H7 (cell line): ENCODE measurements at regions not wholly inside any gene's neighbourhood (a gene's known extent, or its start where the extent isn't known, plus 50 kb on each side); places are given as distances from the start of the nearest gene placed in this dataset.

Source experiments
- DNase-seq: peaks from one replicate; pipeline ENCODE4 v3.0.0; 2012
- H3K27me3 ChIP-seq: 2 replicates; pipeline ENCODE4 v1.6.0; 2011; ENCODE audit warnings: mild to moderate bottlenecking, low read length; ENCODE audit not compliant: control insufficient read depth, insufficient read depth
- H3K36me3 ChIP-seq: replicated peaks from 2 replicates; pipeline ENCODE4 v1.5.1; 2011; ENCODE audit warnings: low read length; ENCODE audit not compliant: control insufficient read depth, insufficient read depth
- H3K4me3 ChIP-seq: 2 replicates; pipeline ENCODE4 v1.5.1; 2011; ENCODE audit warnings: low read depth, mild to moderate bottlenecking, control low read depth, low read length, moderate library complexity; ENCODE audit not compliant: insufficient read depth

- Histone ChIP-seq H3K36me3 (no peaks in the 10 kb centered on the region), H3K4me3 (no peak overlapping the region), H3K27me3 (no peaks in the 10 kb centered on the region; the same call in 1 of the 2 replicates)
- DNase-seq, result no peak
Observed at GRCh38 chr6:170232186-170233002, 58.5 kb downstream of the DLL1 start.

DNA sequence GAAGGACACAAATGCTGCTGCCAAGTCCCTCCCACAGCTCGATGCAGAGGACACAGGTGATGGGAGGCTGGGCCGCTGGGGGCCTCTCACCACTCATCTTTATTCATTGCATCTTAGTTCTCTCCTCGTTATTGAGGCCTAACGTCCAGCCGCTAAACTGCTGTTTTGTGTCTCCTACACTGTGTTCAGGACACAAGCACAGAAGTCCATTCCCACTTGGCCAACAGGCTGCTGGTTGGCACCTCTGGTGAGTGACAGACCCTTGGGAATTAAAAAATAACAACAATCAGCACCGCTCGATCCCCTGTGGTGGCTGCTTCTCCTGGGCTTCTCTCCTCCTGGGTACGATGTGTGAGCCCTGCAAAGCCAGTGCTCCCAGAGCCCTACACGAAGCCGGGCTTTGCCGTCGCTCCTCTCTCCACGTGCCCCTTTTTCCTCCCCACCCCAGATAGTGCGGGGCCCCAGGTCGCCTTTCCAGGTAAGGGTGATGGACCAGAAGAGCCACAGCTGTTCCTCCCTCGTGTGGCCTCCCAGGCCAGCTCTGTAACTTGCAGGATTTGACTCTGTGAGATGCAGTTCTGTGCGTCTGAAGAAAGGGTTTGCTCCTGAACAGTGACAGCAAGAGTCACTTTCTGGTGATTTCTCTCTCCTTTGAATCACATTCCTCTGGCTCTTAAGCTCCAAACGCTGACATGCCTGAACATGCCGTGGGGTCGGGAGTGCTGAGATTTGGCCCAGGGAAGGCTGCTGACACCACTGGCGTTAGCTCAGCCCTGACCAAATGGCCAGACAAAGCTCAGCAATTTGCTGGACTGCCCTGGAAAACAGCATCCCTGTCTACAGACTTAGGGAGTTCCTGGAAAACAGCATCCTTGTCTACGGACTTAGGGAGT, 59.3 kb downstream of the DLL1 start:
- Histone ChIP-seq H3K36me3 (no peaks in the 10 kb centered on the region), H3K4me3 (no peak overlapping the region), H3K27me3 (no peaks in the 10 kb centered on the region; the same call in 1 of the 2 replicates)
- no peak for DNase-seq

DNA sequence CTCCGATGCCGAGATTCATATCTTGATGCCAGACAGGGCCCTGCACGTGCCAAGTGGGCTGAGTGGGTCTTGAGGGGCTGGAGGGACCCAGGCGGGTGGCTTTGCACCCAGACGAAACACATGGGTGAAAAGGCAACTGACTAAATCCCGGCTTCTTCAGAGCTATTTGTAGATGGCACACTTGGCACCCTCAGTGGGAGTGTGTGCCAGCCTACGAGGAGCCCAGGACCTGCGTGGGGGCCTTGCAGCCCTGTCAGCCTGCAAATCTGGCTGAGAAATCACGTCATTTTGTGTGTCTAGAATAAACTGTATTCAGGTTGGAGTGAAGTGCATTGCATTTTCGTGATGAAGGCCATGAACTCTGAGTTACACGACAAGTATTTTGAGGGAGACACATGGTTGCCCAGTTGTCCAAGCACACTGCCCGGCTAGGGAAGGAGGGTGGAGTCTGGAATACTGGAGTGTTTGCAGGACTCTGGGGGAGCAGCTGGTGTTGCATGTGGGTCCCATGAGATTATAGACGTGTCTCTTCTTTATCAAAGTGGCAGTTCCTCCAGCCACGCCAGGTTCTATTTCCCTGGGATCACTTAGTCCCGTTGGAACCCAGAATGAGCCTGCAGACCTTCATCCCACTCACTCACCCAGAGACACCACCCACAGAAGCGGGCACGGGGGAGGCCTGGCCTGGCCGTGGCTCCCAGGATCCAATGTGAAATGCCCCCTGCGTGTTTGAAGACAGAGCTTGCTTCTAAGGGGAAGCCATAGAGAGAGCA, 60.2 kb downstream of the DLL1 start:
- Histone ChIP-seq H3K36me3 (no peaks in the 10 kb centered on the region), H3K4me3 (no peak overlapping the region), H3K27me3 (no peaks in the 10 kb centered on the region; the same call in 1 of the 2 replicates)
- DNase-seq, result no peak

DNA sequence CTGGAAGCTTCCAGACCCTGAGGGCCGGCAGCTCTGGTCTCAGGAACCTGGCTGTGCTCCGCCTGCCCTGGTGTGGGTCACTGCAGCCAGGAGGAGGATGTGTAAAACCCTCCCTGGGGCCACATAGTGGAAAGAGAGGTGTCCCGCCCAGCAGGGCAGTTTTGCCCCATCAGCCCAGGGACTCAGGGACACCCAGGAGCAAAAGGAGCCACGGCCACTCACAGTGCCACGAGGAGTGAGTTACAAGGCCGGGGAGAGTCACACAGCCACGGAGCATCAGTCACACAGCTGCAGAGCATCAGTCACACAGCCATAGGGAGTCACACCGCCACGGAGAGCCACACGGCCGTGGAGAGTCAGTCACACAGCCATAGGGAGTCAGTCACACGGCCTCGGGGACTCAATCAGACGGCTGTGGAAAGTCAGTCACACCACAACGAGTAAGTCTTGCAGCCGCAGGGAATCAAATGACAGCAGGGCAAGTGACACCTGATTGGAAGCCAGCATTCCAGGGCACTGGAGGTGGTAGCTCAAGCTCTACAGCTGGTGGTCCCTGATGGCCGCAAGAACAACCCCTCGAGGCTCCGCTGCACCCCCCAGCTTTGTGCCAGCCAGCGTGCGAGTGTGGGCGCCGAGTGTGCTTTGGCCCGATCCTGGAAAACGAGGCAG, 60.9 kb downstream of the DLL1 start:
- no peak overlapping the region for H3K4me3 ChIP-seq
- DNase-seq, result no peak
- no peaks in the 10 kb centered on the region; the same call in 1 of the 2 replicates for H3K27me3 ChIP-seq
- H3K36me3 ChIP-seq, result no peaks in the 10 kb centered on the region

DNA sequence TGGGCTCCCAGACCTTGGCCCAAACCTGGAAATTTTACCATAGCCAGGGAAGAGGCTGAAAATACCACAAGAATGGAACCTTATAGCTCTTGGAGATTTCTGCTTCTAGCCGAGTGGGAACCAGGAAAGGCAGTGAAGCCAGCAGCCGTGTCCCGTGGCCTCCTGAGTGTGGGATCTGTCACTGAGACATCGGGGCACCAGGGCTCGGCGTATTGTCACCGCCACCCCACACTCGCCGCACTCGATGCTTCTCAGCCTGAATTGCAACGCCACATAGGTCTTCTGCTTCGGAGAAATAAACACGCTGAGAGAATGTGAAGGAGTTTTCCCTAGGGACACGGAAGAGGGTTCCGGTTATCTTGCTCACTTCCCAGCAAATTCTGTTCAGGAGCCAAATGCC, 61.5 kb downstream of the DLL1 start:
- Histone ChIP-seq H3K27me3 (no peaks in the 10 kb centered on the region; the same call in 1 of the 2 replicates), H3K4me3 (no peak overlapping the region), H3K36me3 (no peaks in the 10 kb centered on the region)
- DNase-seq, result no peak

DNA sequence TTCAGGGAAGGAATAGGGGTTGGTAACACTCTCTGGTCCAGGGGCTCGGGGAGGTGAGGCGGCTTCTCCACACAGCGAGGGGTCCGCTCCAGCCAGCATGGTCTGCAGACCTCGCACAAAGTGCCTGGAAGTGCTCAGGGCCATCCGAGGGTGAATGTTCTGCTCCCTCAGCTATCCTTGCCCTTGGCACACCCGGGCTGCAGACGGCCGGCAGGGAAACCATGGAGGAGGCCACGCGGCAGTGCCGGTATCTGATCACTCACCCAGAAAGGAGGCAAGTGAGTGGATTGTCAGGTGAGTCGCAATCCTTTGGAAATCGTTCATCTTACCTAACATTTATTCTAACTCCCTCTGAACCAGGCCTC, 62.0 kb downstream of the DLL1 start:
- Histone ChIP-seq H3K36me3 (no peaks in the 10 kb centered on the region), H3K27me3 (no peaks in the 10 kb centered on the region; the same call in 1 of the 2 replicates), H3K4me3 (no peak overlapping the region)
- no peak for DNase-seq

DNA sequence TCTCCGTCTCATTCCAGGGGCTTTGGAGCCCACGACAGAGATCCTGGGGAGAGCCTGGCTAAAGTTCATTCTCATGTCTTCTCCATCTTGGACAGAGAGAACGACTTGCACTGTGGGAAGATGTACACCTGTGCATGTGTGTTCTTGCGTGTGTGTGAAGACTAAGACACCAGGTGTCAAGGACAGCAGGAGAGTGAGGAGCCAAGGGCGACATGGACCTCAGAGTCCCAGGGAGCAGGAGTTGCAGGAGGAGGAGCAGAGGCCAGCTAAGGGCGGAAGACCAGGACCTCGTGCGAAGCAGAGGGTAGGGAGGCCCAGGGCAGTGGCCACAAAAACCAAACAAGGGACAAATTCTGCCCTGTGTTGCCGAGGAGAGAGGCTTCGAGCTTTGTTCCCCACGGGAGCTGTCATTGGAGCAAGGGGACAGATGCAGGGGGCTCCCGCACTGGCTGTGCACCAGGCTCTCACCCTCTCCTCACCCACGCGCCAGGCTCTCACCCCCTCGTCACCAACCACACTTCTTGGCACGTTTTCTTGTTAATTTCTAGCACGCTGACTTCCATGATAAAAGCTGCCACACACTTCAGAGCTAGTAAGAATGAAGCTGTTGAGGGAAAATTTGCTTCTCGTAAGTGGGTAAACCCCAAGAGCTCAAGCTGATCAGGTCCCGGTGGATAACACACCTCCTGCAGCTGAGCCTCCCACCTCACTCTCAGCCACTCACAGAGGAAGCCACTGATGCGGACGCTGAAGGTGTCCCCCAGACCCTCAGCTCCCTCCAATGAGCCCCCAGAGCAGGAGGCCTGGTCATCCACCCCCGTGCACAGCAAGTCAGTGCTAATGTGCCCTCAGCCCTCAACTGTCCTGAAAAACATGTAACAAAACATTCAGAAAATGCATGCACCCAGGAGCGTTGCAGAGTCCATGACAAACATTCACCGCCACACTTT, 62.6 kb downstream of the DLL1 start:
- Histone ChIP-seq H3K4me3 (no peak overlapping the region), H3K27me3 (no peaks in the 10 kb centered on the region; the same call in 1 of the 2 replicates), H3K36me3 (no peaks in the 10 kb centered on the region)
- no peak for DNase-seq

DNA sequence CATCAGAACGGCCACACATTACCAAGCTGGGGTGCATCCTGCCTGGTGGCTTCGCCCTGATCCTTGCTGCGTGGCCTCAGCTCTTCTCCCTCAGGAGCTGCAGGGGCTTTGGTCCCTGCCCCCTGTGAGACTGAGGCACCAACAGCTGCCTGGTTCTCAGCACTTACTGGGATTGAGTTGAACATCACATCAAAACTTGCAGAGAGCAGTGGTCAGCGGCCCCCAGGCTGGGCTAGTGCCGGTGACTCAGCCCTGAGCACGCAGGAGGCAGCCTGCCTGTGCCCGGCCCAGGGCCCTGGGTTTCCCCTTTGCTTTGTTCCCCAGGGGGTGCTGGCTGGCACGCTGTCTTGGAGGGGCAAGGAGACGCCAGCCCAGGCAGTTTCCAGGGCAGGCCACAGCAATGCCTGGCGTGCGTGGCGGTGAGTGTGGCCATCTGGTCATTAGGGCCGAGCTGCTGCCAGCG, 63.3 kb downstream of the DLL1 start:
- Histone ChIP-seq H3K27me3 (no peaks in the 10 kb centered on the region; the same call in 1 of the 2 replicates), H3K4me3 (no peak overlapping the region), H3K36me3 (no peaks in the 10 kb centered on the region)
- no peak for DNase-seq

- DNase-seq, result no peak
- H3K36me3 ChIP-seq, result no peaks in the 10 kb centered on the region
- no peaks in the 10 kb centered on the region; the same call in 1 of the 2 replicates for H3K27me3 ChIP-seq
- H3K4me3 ChIP-seq, result no peak overlapping the region
Observed at GRCh38 chr6:170226647-170227046, 64.2 kb downstream of the DLL1 start.

DNA sequence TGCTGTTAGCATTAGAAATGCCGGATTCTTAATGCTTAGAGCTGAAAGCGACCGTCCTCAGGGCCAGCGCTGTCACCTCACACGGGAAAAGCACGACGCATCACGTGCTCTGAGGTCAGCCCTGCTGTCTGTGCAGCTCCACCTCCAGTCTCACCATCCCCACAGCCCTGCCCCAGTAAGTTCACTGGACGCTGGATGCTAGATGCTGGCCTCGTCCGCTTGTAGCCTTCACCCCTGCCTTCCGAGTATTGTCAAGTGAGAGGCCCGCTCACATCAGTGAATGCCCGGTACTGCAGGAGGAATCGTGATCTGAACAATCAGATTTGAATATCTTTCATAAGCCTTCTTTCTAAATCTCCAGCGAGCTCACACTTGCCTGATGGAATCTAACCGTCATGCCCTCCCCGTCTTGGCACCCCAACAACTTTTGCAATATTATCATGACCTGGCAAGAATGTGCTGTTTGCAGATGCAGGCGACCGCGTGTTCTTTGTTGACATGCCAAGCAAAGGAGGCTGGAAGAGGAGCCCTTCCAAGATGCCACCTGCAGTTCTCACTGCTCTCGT, 64.9 kb downstream of the DLL1 start:
- Histone ChIP-seq H3K27me3 (no peaks in the 10 kb centered on the region; the same call in 1 of the 2 replicates), H3K4me3 (no peak overlapping the region), H3K36me3 (no peaks in the 10 kb centered on the region)
- no peak for DNase-seq

DNA sequence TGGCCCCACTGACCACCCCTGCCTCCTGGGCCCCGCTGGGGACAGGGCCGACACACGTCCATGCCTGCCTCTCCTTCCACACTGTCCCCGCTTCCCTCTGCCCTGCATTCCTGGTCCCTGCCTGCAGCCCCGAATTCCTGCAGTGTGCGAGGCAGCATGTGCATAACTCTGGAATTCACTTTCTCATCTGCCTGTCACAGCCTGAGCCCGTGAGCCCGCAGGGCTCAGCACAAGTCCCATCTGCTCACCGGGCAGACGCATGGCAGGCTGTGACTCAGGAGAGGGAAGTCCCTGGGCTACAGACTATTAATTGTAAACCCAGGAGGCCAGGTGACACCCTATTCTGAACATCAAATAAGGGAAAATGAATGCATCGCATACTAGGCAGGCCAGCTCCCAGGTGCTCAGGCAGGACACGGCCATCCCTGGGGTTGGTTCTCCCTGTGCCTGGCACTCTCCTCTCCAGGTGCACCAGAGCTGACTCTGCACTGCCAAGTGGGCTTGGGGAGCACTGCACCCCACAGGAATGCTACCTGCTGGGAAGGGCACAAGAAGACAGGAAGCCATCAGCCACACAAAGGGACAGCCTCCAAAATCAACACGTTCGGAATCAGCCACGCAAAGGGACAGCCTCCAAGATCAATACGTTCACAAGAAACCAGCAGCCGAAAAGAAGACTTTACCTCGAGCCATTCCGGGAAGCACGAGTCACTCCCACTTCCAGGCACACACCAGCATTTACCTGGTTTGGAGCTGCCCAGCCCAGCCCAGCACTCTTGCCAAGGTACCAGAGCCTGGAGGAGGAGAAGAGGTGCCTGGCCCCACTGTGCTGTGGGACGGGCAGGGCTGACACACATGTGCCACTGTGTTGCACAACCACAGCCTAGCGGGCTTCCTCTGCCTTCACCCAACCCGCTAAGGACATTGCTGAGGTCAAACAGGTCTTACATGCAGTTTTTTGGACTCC, 65.9 kb downstream of the DLL1 start:
- Histone ChIP-seq H3K27me3 (no peaks in the 10 kb centered on the region; the same call in 1 of the 2 replicates), H3K36me3 (no peaks in the 10 kb centered on the region), H3K4me3 (no peak overlapping the region)
- DNase-seq, result no peak
